ENCODE measurements at regions not wholly inside any gene's neighbourhood (a gene's known extent, or its start where the extent isn't known, plus 50 kb on each side); places are given as distances from the start of the nearest gene placed in this dataset.

DNA sequence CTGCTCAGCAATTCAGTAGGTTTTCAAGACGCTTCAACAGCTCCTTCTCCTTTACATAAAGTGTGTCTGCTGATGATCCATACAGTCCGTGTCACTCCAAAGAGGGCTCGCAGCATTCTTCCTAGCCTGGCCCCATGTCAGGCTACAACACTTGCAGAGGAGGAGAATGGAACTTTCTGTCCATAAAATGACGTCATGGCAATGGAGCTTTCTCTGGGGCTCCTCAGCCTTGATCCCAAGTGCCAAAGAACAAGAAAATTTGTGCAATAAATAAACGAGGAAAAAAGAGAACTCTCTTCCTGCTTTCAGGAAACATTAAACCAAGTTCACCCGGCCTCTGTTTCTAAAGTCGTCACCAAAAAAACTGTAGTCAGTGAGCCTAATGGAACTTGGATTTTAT is 199.5 kb upstream of the MEIS1 start:
- TF ChIP-seq POLR2A (IDR thresholded peaks at IDR 0.05) (no peak), CTCF (IDR thresholded peaks at IDR 0.05) (no peak)
